Endodermal cell (in vitro differentiated cells): ENCODE measurements at regions not wholly inside any gene's neighbourhood (a gene's known extent, or its start where the extent isn't known, plus 50 kb on each side); places are given as distances from the start of the nearest gene placed in this dataset.

Experiments used
- DNase-seq: peaks from one replicate; pipeline ENCODE4 v3.0.0-alpha.2; 2017
- H3K27ac ChIP-seq: 2 replicates; pipeline ENCODE4 v1.5.1; 2013; ENCODE audit warnings: mild to moderate bottlenecking, low read depth, low read length, moderate library complexity
- H3K27me3 ChIP-seq: 2 replicates; pipeline ENCODE4 v1.6.1; 2013; ENCODE audit warnings: mild to moderate bottlenecking, low read length, moderate library complexity; ENCODE audit not compliant: insufficient read depth, control insufficient read depth, poor library complexity, severe bottlenecking
- H3K36me3 ChIP-seq: 2 replicates; pipeline ENCODE4 v1.7.0; 2013; ENCODE audit warnings: mild to moderate bottlenecking, low read length, moderate library complexity; ENCODE audit not compliant: control insufficient read depth, insufficient read depth
- H3K4me1 ChIP-seq: one replicate; pipeline ENCODE4 v1.7.0; 2013; ENCODE audit warnings: low read length; ENCODE audit not compliant: control insufficient read depth, insufficient read depth
- H3K4me3 ChIP-seq: 2 replicates; pipeline ENCODE4 v1.5.1; 2013; ENCODE audit warnings: mild to moderate bottlenecking, low read length, moderate library complexity
- H3K9ac ChIP-seq: 2 replicates; pipeline ENCODE4 v1.6.1; 2013; ENCODE audit warnings: mild to moderate bottlenecking, low read length, moderate library complexity; ENCODE audit not compliant: poor library complexity, severe bottlenecking; ENCODE audit errors: extremely low read depth
- H3K9me3 ChIP-seq: 2 replicates; pipeline ENCODE4 v1.6.1; 2013; ENCODE audit warnings: mild to moderate bottlenecking, low read length, moderate library complexity; ENCODE audit not compliant: control insufficient read depth
- H3K27ac Mint-ChIP-seq: 2 replicates; pipeline ENCODE4 v1.8.0; 2020; ENCODE audit warnings: mixed read lengths
- H3K27me3 Mint-ChIP-seq: 2 replicates; pipeline ENCODE4 v1.8.0; 2021; ENCODE audit warnings: mild to moderate bottlenecking, mixed read lengths; ENCODE audit not compliant: insufficient read depth
- H3K36me3 Mint-ChIP-seq: 2 replicates; pipeline ENCODE4 v1.8.0; 2020; ENCODE audit warnings: low read depth, mixed read lengths
- H3K4me1 Mint-ChIP-seq: 2 replicates; pipeline ENCODE4 v1.8.0; 2020; ENCODE audit warnings: mixed read lengths
- H3K4me3 Mint-ChIP-seq: 2 replicates; pipeline ENCODE4 v1.8.0; 2020; ENCODE audit warnings: mild to moderate bottlenecking, moderate library complexity, mixed read lengths
- H3K9me3 Mint-ChIP-seq: 2 replicates; pipeline ENCODE4 v1.8.0; 2020; ENCODE audit warnings: mild to moderate bottlenecking, mixed read lengths
- WGBS, 2 experiments: methylation state at CpG; one replicate each; pipeline versions ENCODE4 v1.1.5 to v1.1.7; 2013; ENCODE audit warnings: missing lambda C conversion rate in 2 of 2, mixed read lengths in 1 of 2; ENCODE audit not compliant: insufficient coverage in 1 of 2, insufficient read length in 1 of 2; 5-methylcytosine and 5-hydroxymethylcytosine counted together
- TF ChIP-seq, protein P1 (sequence below): fragments of 200-600 bp; sonication (generic); conservative IDR thresholded peaks from 2 replicates; pipeline ENCODE4 v1.5.0; 2021; ENCODE audit warnings: antibody characterized with exemption, mild to moderate bottlenecking

GRCh38 chr1:68319907-68320306 is 87.6 kb upstream of the WLS start:
- H3K36me3 ChIP-seq, result no peaks in the 10 kb centered on the region
- Mint-ChIP-seq H3K9me3 (no peaks in the 10 kb centered on the region), H3K4me1 (peaks cover 13% of the 10 kb centered on the region), H3K4me3 (no peak overlapping the region), H3K27me3 (peaks cover 49% of the 10 kb centered on the region), H3K27ac (no peak overlapping the region), H3K36me3 (no peaks in the 10 kb centered on the region)
- H3K27me3 ChIP-seq, result peaks cover 17% of the 10 kb centered on the region
- H3K4me1 ChIP-seq, result peaks cover 8% of the 10 kb centered on the region
- TF ChIP-seq, protein P1, sequence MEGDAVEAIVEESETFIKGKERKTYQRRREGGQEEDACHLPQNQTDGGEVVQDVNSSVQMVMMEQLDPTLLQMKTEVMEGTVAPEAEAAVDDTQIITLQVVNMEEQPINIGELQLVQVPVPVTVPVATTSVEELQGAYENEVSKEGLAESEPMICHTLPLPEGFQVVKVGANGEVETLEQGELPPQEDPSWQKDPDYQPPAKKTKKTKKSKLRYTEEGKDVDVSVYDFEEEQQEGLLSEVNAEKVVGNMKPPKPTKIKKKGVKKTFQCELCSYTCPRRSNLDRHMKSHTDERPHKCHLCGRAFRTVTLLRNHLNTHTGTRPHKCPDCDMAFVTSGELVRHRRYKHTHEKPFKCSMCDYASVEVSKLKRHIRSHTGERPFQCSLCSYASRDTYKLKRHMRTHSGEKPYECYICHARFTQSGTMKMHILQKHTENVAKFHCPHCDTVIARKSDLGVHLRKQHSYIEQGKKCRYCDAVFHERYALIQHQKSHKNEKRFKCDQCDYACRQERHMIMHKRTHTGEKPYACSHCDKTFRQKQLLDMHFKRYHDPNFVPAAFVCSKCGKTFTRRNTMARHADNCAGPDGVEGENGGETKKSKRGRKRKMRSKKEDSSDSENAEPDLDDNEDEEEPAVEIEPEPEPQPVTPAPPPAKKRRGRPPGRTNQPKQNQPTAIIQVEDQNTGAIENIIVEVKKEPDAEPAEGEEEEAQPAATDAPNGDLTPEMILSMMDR, result no peak
- DNase-seq, result peak; percentile 48
- H3K9ac ChIP-seq, result no peak overlapping the region
- no peak overlapping the region for H3K4me3 ChIP-seq
- 40 to 52% methylated on average over 5 of the region's 5 CpGs for whole genome bisulfite sequencing, 2 experiments
- H3K27ac ChIP-seq, result no peak overlapping the region
- no peaks in the 10 kb centered on the region for H3K9me3 ChIP-seq

GRCh38 chr1:68317543-68317942 is 85.2 kb upstream of the WLS start:
- H3K9me3 ChIP-seq, result no peaks in the 10 kb centered on the region
- no peak overlapping the region for H3K27ac ChIP-seq
- H3K4me1 Mint-ChIP-seq, result peaks cover 24% of the 10 kb centered on the region
- no peak overlapping the region for H3K27ac Mint-ChIP-seq
- no peak for DNase-seq
- peaks cover 35% of the 10 kb centered on the region for H3K27me3 Mint-ChIP-seq
- H3K9me3 Mint-ChIP-seq, result no peaks in the 10 kb centered on the region
- H3K9ac ChIP-seq, result no peak overlapping the region
- no peak overlapping the region for H3K4me3 Mint-ChIP-seq
- no peak overlapping the region for H3K4me3 ChIP-seq
- peaks cover 5% of the 10 kb centered on the region for H3K27me3 ChIP-seq
- H3K36me3 ChIP-seq, result no peaks in the 10 kb centered on the region
- peaks cover 12% of the 10 kb centered on the region for H3K4me1 ChIP-seq
- 93 to 100% methylated on average over 1 to 2 of the region's 2 CpGs for WGBS, 2 experiments
- TF ChIP-seq, protein P1, result no peak
- H3K36me3 Mint-ChIP-seq, result no peaks in the 10 kb centered on the region

GRCh38 chr1:68314151-68314780 is 81.9 kb upstream of the WLS start:
- Histone ChIP-seq H3K4me1 (peaks cover 5% of the 10 kb centered on the region), H3K9ac (no peak overlapping the region), H3K27me3 (no peaks in the 10 kb centered on the region), H3K4me3 (no peak overlapping the region), H3K27ac (peak overlapping the region; percentile 81), H3K36me3 (no peaks in the 10 kb centered on the region), H3K9me3 (no peaks in the 10 kb centered on the region)
- WGBS, 2 experiments, result 61 to 62% methylated on average over 2 to 3 of the region's 3 CpGs
- peaks cover 11% of the 10 kb centered on the region for H3K4me1 Mint-ChIP-seq
- DNase-seq, result no peak
- TF ChIP-seq, protein P1, result no peak
- H3K4me3 Mint-ChIP-seq, result no peak overlapping the region
- peak overlapping the region; percentile 24 for H3K27ac Mint-ChIP-seq
- no peaks in the 10 kb centered on the region for H3K36me3 Mint-ChIP-seq
- H3K27me3 Mint-ChIP-seq, result peaks cover 49% of the 10 kb centered on the region
- H3K9me3 Mint-ChIP-seq, result no peaks in the 10 kb centered on the region
